HEK293T (cell line): ENCODE measurements at regions not wholly inside any gene's neighbourhood (a gene's known extent, or its start where the extent isn't known, plus 50 kb on each side); places are given as distances from the start of the nearest gene placed in this dataset.

ENCODE experiments used
- CTCF ChIA-PET: fragments of 350-600 bp; formaldehyde crosslinking; extraction: SDS; loops from one replicate; lab custom pipeline; 2021; ENCODE audit warnings: antibody characterized with exemption, inconsistent platforms; lab: Yijun Ruan, JAX
- POLR2A ChIA-PET: fragments of 350-600 bp; formaldehyde crosslinking; extraction: SDS; loops from one replicate; lab custom pipeline; 2020; ENCODE audit warnings: antibody characterized with exemption, inconsistent platforms; lab: Yijun Ruan, JAX
- DNase-seq: peaks from one replicate; pipeline ENCODE4 v3.0.0; 2012; ENCODE audit warnings: mixed read lengths; ENCODE audit errors: extremely low spot score
- ARNT ChIP-seq: fragments of 450-650 bp; IDR thresholded peaks from 2 replicates; pipeline ENCODE4 v1.6.1; 2017; ENCODE audit warnings: mild to moderate bottlenecking
- BHLHE40 ChIP-seq: fragments of 450-650 bp; IDR thresholded peaks from 2 replicates; pipeline ENCODE4 v1.6.1; 2016; ENCODE audit warnings: mild to moderate bottlenecking, moderate library complexity, borderline replicate concordance
- CTBP1 ChIP-seq: fragments of 450-650 bp; IDR thresholded peaks from 2 replicates; pipeline ENCODE4 v1.6.1; 2016; ENCODE audit warnings: borderline replicate concordance
- ELF4 ChIP-seq: fragments of 450-650 bp; IDR thresholded peaks from 2 replicates; pipeline ENCODE4 v1.6.1; 2017; ENCODE audit warnings: antibody characterized with exemption
- FOXA1 ChIP-seq: fragments of 450-650 bp; IDR thresholded peaks from 2 replicates; pipeline ENCODE4 v1.6.1; 2016; ENCODE audit warnings: mild to moderate bottlenecking
- FOXK2 ChIP-seq: fragments of 450-650 bp; IDR thresholded peaks from 2 replicates; pipeline ENCODE4 v1.6.1; 2016; ENCODE audit warnings: mild to moderate bottlenecking
- FOXM1 ChIP-seq: fragments of 450-650 bp; IDR thresholded peaks from 2 replicates; pipeline ENCODE4 v1.6.1; 2017; ENCODE audit warnings: mild to moderate bottlenecking, borderline replicate concordance
- HDGF ChIP-seq: fragments of 450-650 bp; IDR thresholded peaks from 2 replicates; pipeline ENCODE4 v1.6.1; 2017; ENCODE audit warnings: antibody characterized with exemption, borderline replicate concordance
- L3MBTL2 ChIP-seq: fragments of 450-650 bp; conservative IDR thresholded peaks from 2 replicates; pipeline ENCODE4 v1.6.1; 2016; ENCODE audit warnings: mild to moderate bottlenecking
- LEF1 ChIP-seq: fragments of 450-650 bp; IDR thresholded peaks from 2 replicates; pipeline ENCODE4 v1.6.1; 2017; ENCODE audit warnings: mild to moderate bottlenecking, borderline replicate concordance
- NFRKB ChIP-seq: fragments of 450-650 bp; IDR thresholded peaks from 2 replicates; pipeline ENCODE4 v1.6.1; 2016; ENCODE audit warnings: mild to moderate bottlenecking, moderate library complexity
- PKNOX1 ChIP-seq: fragments of 450-650 bp; IDR thresholded peaks from 2 replicates; pipeline ENCODE4 v1.6.1; 2016
- SP1 ChIP-seq: fragments of 450-650 bp; IDR thresholded peaks from 2 replicates; pipeline ENCODE4 v1.6.1; 2017
- SUZ12 ChIP-seq: fragments of 450-650 bp; IDR thresholded peaks from 2 replicates; pipeline ENCODE4 v1.6.1; 2016; ENCODE audit warnings: mild to moderate bottlenecking
- TARDBP ChIP-seq: fragments of 450-650 bp; IDR thresholded peaks from 2 replicates; pipeline ENCODE4 v1.6.1; 2016
- ZNF384 ChIP-seq: fragments of 450-650 bp; IDR thresholded peaks from 2 replicates; pipeline ENCODE4 v1.6.1; 2016

DNA sequence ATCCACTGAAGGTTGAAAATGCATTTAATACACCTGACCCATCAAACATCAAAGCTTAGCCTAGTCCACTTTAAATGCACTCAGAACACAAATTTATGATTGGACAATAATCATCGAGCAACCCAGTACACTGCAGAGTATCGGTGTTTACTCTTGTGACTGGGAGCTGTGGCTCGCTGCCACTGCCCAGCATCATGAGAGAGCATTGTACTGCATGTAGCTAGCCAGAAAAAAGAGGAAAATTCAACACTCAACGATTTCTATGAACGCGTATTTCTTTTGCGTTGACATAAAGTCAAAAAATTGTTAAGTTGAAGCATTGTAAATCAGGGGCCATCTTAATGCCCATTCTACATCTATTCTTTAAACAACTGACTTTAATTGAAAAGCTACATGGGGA is 95.1 kb upstream of the CD180 start:
- CTCF ChIA-PET, result no interaction called here
- DNase-seq, result no peak
- POLR2A ChIA-PET, result no interaction called here
- TF ChIP-seq HDGF, result no peak
- TF ChIP-seq PKNOX1, result no peak
- TF ChIP-seq SUZ12, result no peak

- TF ChIP-seq SP1 (no peak), CTBP1 (no peak), NFRKB (no peak), LEF1 (no peak), HDGF (no peak), FOXA1 (no peak), ARNT (no peak), FOXK2 (no peak), ZNF384 (no peak), L3MBTL2 (no peak), PKNOX1 (no peak), ELF4 (no peak), BHLHE40 (no peak), TARDBP (no peak)
- ChIA-PET CTCF (interaction anchor here (0.6 kb wide), 1 partner anchor 35 kb away, joined by 3 read pairs; no protein-coding TSS in a partner anchor), POLR2A (no interaction called here)
- no peak for DNase-seq
Observed at GRCh38 chr5:67291066-67291465, 94.5 kb upstream of the CD180 start.

DNA sequence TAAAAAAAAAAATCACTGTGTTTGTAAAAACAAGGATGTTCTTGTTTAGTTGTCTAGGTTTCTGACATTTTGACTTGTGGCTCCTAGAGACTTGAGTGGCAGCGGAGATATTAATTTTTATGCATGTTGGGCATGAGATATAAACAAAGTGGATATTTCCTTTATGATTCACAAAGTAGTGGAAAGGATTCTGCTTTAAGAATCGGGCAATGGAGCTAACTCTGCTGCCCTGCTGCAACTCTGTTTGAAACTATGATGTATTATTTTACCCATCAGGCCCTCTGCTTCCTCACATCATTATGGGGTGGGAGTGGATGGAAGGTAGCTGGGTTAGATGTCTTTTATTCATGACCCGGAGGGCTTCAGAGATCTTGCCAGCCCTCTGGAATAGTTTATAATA is 94.1 kb upstream of the CD180 start:
- ChIA-PET POLR2A (no interaction called here), CTCF (interaction anchor here (0.6 kb wide), 1 partner anchor 35 kb away, joined by 3 read pairs; no protein-coding TSS in a partner anchor)
- DNase-seq, result no peak
- TF ChIP-seq ZNF384, result no peak
- TF ChIP-seq ELF4, result no peak
- TF ChIP-seq SP1, result no peak
- no peak for TF ChIP-seq LEF1
- TF ChIP-seq NFRKB, result no peak
- no peak for TF ChIP-seq CTBP1
- no peak for TF ChIP-seq PKNOX1
- no peak for TF ChIP-seq L3MBTL2
- no peak for TF ChIP-seq FOXK2
- no peak for TF ChIP-seq ARNT
- TF ChIP-seq TARDBP, result no peak
- TF ChIP-seq SUZ12, result no peak
- TF ChIP-seq FOXM1, result no peak
- no peak for TF ChIP-seq HDGF
- no peak for TF ChIP-seq BHLHE40
- TF ChIP-seq FOXA1, result no peak

DNA sequence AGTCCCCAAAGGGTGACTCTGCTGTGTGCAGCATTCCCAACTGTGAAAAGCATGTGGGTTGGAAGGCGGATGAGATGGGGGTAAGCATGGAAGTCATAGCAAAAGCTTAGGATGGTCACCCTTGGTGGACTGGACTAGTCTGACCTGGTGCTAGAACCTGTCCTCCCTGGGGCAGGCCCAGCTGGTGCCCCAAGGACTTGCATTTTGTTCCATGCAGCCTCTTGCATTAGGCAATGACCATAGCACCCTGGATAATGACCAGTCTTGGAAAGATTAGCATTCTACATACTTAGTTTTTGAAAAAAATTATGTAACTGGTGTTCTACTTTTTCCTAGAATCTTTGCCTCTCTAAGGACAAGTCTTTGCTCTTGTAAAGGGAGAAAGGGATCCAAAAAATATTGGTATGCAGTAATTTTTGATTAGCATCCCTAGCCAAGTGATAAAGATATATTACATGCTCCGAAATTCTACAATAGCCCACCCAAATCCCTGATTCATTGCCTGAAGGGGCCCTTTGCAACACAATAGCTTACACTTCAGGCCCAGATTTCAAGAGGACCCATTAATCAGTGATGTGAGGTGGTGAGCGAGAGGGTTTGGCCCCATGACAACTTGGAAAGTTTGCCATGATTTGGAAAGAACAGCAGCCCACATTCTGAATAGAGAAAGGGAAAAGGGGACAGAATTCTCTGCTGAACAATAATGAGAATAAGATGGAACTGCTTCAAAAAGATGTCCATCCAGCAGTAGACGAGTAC is 93.3 kb upstream of the CD180 start:
- ChIA-PET CTCF (no interaction called here), POLR2A (interaction anchor here (0.6 kb wide), 1 partner anchor 16 kb away, joined by 3 read pairs; no protein-coding TSS in a partner anchor)
- TF ChIP-seq PKNOX1, result no peak
- TF ChIP-seq ZNF384, result no peak
- no peak for DNase-seq

- DNase-seq, result no peak
- ChIA-PET POLR2A (no interaction called here), CTCF (no interaction called here)
- TF ChIP-seq HDGF, result no peak
- no peak for TF ChIP-seq ARNT
- TF ChIP-seq SP1, result no peak
- no peak for TF ChIP-seq PKNOX1
- no peak for TF ChIP-seq LEF1
- TF ChIP-seq TARDBP, result no peak
- TF ChIP-seq SUZ12, result no peak
- TF ChIP-seq FOXK2, result no peak
- TF ChIP-seq CTBP1, result no peak
Observed at GRCh38 chr5:67287510-67288268, 91.1 kb upstream of the CD180 start.
